IPS DF 6.9 (cell line): ENCODE measurements at regions not wholly inside any gene's neighbourhood (a gene's known extent, or its start where the extent isn't known, plus 50 kb on each side); places are given as distances from the start of the nearest gene placed in this dataset.

Experiments
- DNase-seq: peaks from one replicate; pipeline ENCODE4 v3.0.0-alpha.2; 2013; ENCODE audit warnings: low read depth, low spot score
- H3K27ac ChIP-seq: one replicate; pipeline ENCODE4 v1.5.1; 2013; ENCODE audit warnings: low read length, control low read depth
- H3K27me3 ChIP-seq: 2 replicates; pipeline ENCODE4 v1.6.1; 2013; ENCODE audit warnings: mild to moderate bottlenecking, low read length; ENCODE audit not compliant: control insufficient read depth, insufficient read depth
- H3K36me3 ChIP-seq: 2 replicates; pipeline ENCODE4 v1.6.1; 2013; ENCODE audit warnings: low read length; ENCODE audit not compliant: control insufficient read depth, insufficient read depth
- H3K4me1 ChIP-seq: 2 replicates; pipeline ENCODE4 v1.6.1; 2013; ENCODE audit warnings: low read length; ENCODE audit not compliant: control insufficient read depth, insufficient read depth
- H3K4me3 ChIP-seq: 2 replicates; pipeline ENCODE4 v1.5.1; 2013; ENCODE audit warnings: mild to moderate bottlenecking, low read length
- H3K9me3 ChIP-seq: 2 replicates; pipeline ENCODE4 v1.6.1; 2013; ENCODE audit warnings: low read length, inconsistent platforms; ENCODE audit not compliant: control insufficient read depth, insufficient read depth
- WGBS: extraction: QIAGEN DNeasy Blood & Tissue Kit; methylation state at CpG from one replicate; pipeline ENCODE4 v1.1.7; 2013; ENCODE audit warnings: mixed read lengths, missing lambda C conversion rate; ENCODE audit not compliant: insufficient read length, insufficient coverage; 5-methylcytosine and 5-hydroxymethylcytosine counted together

- WGBS, result no CpG with 5 or more reads among the region's 3 CpGs
- no peak overlapping the region for H3K4me3 ChIP-seq
- H3K27ac ChIP-seq, result no peak overlapping the region
- H3K27me3 ChIP-seq, result no peaks in the 10 kb centered on the region
- no peaks in the 10 kb centered on the region for H3K36me3 ChIP-seq
- no peaks in the 10 kb centered on the region for H3K9me3 ChIP-seq
- no peaks in the 10 kb centered on the region for H3K4me1 ChIP-seq
- DNase-seq, result no peak
Measured at GRCh38 chr5:145292278-145292677, 542.9 kb downstream of the PRELID2 start.

- Histone ChIP-seq H3K36me3 (no peaks in the 10 kb centered on the region), H3K4me1 (no peaks in the 10 kb centered on the region), H3K9me3 (no peaks in the 10 kb centered on the region), H3K27ac (no peak overlapping the region), H3K4me3 (no peak overlapping the region), H3K27me3 (no peaks in the 10 kb centered on the region)
- DNase-seq, result no peak
- WGBS, result no CpG with 5 or more reads among the region's 3 CpGs
Measured at GRCh38 chr5:145283141-145283810, 551.9 kb downstream of the PRELID2 start.

GRCh38 chr5:145280806-145281205 is 554.3 kb downstream of the PRELID2 start:
- Histone ChIP-seq H3K4me3 (no peak overlapping the region), H3K27ac (no peak overlapping the region), H3K27me3 (no peaks in the 10 kb centered on the region), H3K4me1 (no peaks in the 10 kb centered on the region), H3K36me3 (no peaks in the 10 kb centered on the region), H3K9me3 (no peaks in the 10 kb centered on the region)
- DNase-seq, result no peak
- WGBS, result no CpG with 5 or more reads among the region's 2 CpGs

GRCh38 chr5:145280214-145280613 is 554.9 kb downstream of the PRELID2 start:
- WGBS, result no CpG with 5 or more reads among the region's 3 CpGs
- DNase-seq, result no peak
- H3K27ac ChIP-seq, result no peak overlapping the region
- H3K4me3 ChIP-seq, result no peak overlapping the region
- H3K9me3 ChIP-seq, result no peaks in the 10 kb centered on the region; the same call in 1 of the 2 replicates
- no peaks in the 10 kb centered on the region for H3K4me1 ChIP-seq
- no peaks in the 10 kb centered on the region for H3K27me3 ChIP-seq
- H3K36me3 ChIP-seq, result no peaks in the 10 kb centered on the region

GRCh38 chr5:145260670-145261069 is 574.5 kb downstream of the PRELID2 start:
- no peaks in the 10 kb centered on the region for H3K27me3 ChIP-seq
- H3K4me3 ChIP-seq, result no peak overlapping the region
- no peak for DNase-seq
- no peaks in the 10 kb centered on the region for H3K9me3 ChIP-seq
- H3K27ac ChIP-seq, result no peak overlapping the region
- H3K4me1 ChIP-seq, result no peaks in the 10 kb centered on the region
- no peaks in the 10 kb centered on the region for H3K36me3 ChIP-seq

GRCh38 chr5:145247745-145248040 is 587.4 kb downstream of the PRELID2 start:
- WGBS, result no CpG with 5 or more reads among the region's 2 CpGs
- no peaks in the 10 kb centered on the region for H3K36me3 ChIP-seq
- no peak overlapping the region for H3K4me3 ChIP-seq
- no peaks in the 10 kb centered on the region for H3K27me3 ChIP-seq
- no peaks in the 10 kb centered on the region for H3K9me3 ChIP-seq
- DNase-seq, result no peak
- H3K4me1 ChIP-seq, result peaks cover 3% of the 10 kb centered on the region; the same call in 1 of the 2 replicates
- no peak overlapping the region for H3K27ac ChIP-seq

- no CpG with 5 or more reads among the region's 4 CpGs for WGBS
- Histone ChIP-seq H3K27me3 (no peaks in the 10 kb centered on the region), H3K36me3 (no peaks in the 10 kb centered on the region), H3K27ac (no peak overlapping the region), H3K9me3 (no peaks in the 10 kb centered on the region), H3K4me1 (peaks cover 3% of the 10 kb centered on the region; the same call in 1 of the 2 replicates), H3K4me3 (no peak overlapping the region)
- no peak for DNase-seq
Measured at GRCh38 chr5:145246961-145247744, 588.0 kb downstream of the PRELID2 start.

GRCh38 chr5:145246379-145246778 is 588.8 kb downstream of the PRELID2 start:
- H3K9me3 ChIP-seq, result no peaks in the 10 kb centered on the region
- H3K4me1 ChIP-seq, result peaks cover 3% of the 10 kb centered on the region; the same call in 1 of the 2 replicates
- no peak for DNase-seq
- H3K4me3 ChIP-seq, result no peak overlapping the region
- no CpG with 5 or more reads among the region's 2 CpGs for WGBS
- no peaks in the 10 kb centered on the region for H3K27me3 ChIP-seq
- no peaks in the 10 kb centered on the region for H3K36me3 ChIP-seq
- no peak overlapping the region for H3K27ac ChIP-seq

GRCh38 chr5:145245354-145245753 is 589.8 kb downstream of the PRELID2 start:
- no peak for DNase-seq
- H3K27ac ChIP-seq, result no peak overlapping the region
- H3K36me3 ChIP-seq, result no peaks in the 10 kb centered on the region
- no peak overlapping the region for H3K4me3 ChIP-seq
- H3K9me3 ChIP-seq, result no peaks in the 10 kb centered on the region
- peaks cover 3% of the 10 kb centered on the region; the same call in 1 of the 2 replicates for H3K4me1 ChIP-seq
- no CpG with 5 or more reads among the region's 5 CpGs for WGBS
- no peaks in the 10 kb centered on the region for H3K27me3 ChIP-seq

GRCh38 chr5:145244788-145245187 is 590.4 kb downstream of the PRELID2 start:
- H3K4me1 ChIP-seq, result peaks cover 3% of the 10 kb centered on the region; the same call in 1 of the 2 replicates
- WGBS, result no CpG with 5 or more reads among the region's 2 CpGs
- no peak overlapping the region for H3K27ac ChIP-seq
- H3K4me3 ChIP-seq, result no peak overlapping the region
- no peaks in the 10 kb centered on the region for H3K36me3 ChIP-seq
- H3K27me3 ChIP-seq, result no peaks in the 10 kb centered on the region
- no peak for DNase-seq
- H3K9me3 ChIP-seq, result no peaks in the 10 kb centered on the region

GRCh38 chr5:145244251-145244650 is 590.9 kb downstream of the PRELID2 start:
- no peaks in the 10 kb centered on the region for H3K9me3 ChIP-seq
- H3K4me3 ChIP-seq, result no peak overlapping the region
- no peaks in the 10 kb centered on the region for H3K27me3 ChIP-seq
- no CpG with 5 or more reads among the region's 4 CpGs for WGBS
- H3K4me1 ChIP-seq, result peaks cover 3% of the 10 kb centered on the region; the same call in 1 of the 2 replicates
- no peak overlapping the region for H3K27ac ChIP-seq
- H3K36me3 ChIP-seq, result no peaks in the 10 kb centered on the region
- no peak for DNase-seq
